Left hindlimb (tissue), 1 donor: ENCODE measurements at regions not wholly inside any gene's neighbourhood (a gene's known extent, or its start where the extent isn't known, plus 50 kb on each side); places are given as distances from the start of the nearest gene placed in this dataset.
"Not testable (repeated sequence)": the region's sequence is repeated elsewhere in the genome, so short reads cannot be mapped to it uniquely, and the experiment has no call there.

ENCODE experiments used
- DNase-seq: peaks from one replicate; pipeline ENCODE4 v3.0.0-alpha.2; 2018

DNA sequence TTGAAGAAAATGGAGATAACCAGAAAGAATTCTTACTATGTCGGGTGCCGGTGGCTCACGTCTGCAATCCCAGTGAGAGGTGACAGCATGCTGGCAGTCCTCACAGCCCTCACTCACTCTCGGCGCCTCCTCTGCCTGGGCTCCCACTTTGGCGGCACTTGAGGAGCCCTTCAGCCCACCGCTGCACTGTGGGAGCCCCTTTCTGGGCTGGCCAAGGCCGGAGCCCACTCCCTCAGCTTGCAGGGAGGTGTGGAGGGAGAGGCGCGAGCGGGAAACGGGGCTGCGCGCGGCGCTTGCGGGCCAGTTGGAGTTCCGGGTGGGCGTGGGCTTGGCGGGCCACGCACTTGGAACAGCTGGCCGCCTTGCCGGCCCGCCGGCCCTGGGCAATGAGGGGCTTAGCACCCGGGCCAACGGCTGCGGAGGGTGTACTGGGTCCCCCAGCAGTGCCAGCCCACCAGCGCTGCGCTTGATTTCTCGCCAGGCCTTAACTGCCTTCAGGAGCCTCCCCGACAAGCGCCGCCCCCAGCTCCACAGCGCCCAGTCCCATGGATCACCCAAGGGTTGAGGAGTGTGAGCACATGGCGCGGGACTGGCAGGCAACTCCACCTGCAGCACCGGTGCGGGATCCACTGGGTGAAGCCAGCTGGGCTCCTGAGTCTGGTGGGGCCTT is 1672.5 kb upstream of the B3GALT2 start:
- not testable (repeated sequence) for DNase-seq

DNA sequence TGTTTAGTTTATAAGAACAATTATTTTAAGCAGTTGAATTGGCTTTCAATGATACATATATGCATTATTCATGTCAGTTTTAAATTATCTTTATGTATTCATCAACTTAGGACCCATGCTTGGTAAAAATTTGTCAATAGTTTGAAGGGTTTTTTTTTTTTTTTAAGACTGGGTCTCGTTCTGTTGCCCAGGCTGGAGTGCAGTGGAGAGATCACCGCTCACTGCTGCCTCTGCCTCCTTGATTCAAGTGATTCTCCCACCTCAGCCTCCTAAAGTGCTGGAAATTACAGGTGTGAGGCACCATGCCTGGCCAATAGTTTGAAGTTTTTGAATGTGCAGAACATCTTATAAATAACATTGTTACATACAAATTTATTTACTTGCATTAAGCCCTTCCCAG is 1671.0 kb upstream of the B3GALT2 start:
- DNase-seq, result no peak

DNA sequence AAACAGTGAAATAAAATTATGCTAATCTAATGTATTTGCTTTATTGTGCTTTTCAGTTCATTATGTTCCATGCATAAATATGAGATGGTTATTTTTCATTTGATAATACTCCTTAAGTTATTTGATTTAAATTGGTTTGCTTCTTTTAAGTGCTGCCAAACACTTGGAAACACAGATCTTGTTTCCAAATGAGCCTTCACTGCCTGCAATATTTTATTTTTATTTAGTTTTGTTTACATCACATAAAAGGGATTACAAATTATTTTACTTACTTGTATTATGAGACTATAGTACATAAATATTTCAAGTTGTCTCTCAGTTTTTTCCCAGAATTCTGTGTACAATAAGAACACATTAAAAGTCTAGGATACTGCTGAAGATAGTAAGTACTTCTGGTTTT is 1662.4 kb upstream of the B3GALT2 start:
- no peak for DNase-seq

DNA sequence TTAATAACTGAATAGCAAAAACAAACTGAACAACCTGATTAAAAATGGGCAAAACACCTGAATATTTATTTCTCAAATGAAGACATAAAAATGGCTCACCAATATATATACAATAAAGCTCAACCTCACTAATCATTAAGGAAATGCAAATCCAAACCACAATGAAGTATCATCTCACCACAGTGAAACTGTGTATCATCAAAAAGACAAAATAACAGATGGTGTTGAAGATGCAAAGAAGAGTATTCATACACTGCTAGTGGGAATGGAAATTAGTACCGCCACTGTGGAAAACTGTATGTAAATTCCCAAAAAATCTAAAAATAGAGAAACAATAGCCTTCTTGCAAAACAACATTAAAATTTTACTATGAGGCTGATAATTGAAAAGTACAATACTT is 1660.1 kb upstream of the B3GALT2 start:
- no peak for DNase-seq

DNA sequence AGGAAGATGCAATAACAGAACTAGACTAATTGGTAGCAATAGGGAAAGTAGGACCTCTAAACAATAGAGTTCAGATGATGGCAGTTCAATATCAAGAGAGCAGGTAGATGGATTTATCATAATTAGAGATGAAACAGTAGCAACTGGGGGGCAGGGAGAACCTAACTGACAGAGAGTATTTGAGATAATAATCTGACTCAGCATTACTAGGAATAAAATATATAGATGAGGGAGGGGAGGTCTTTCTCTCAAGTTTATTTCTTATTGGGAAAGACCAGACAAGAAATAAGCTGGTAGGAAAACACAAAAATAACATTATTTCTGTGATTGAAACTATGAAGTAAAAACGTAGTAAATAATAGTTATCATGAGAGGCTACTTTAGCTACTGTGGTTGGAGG is 1656.7 kb upstream of the B3GALT2 start:
- DNase-seq, result no peak

DNA sequence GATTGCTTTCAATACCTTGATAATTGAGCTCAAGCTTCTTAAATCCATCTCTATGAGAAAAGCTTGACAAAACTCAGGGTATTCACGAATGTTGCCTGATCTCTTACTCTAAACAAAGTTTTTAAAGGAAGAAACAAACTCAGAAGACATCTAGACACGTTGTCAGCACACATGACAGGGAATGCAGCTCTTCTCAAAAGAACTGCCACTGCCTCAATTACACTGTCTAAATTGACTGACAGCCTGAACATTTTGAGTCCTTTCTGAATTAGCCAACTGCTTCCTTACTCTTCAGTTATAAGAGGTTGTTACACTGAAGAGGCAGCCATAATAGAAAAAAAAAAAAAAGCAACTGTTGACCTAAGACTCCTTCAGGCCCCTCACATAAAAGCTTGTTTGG is 1646.7 kb upstream of the B3GALT2 start:
- no peak for DNase-seq

DNA sequence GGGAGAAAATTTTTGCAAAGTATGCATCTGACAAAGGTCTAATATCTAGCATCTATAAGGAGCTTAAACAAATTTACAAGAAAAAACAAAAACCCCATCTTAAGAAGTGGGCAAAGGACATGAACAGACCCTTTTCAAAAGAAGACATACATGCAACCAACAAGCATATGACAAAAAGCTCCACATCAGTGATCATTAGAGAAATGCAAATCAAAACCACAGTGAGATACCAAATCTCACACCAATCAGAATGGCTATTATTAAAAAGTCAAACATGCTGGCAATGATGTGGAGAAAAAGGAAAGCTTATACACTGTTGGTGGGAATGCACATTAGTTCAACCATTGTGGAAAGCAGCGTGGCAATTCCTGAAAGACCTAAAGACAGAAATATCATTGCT is 1645.2 kb upstream of the B3GALT2 start:
- DNase-seq, result not testable (repeated sequence)

DNA sequence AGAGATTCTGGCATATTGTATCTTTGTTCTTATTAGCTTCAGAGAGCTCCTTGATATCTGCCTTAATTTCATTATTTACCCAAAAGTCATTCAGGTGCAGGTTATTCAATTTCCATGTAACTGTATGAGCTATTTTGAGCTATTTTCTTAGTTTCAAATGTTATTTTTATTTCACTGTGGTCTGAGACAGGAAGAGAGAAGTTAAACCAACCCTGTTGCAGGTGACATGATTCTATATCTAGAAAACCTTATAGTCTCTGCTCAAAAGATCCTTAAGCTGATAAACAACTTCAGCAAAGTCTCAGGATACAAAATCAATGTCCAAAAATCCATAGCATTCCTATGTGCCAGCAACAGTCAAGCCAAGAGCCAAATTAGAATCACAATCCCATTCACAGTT is 1644.0 kb upstream of the B3GALT2 start:
- no peak for DNase-seq

DNA sequence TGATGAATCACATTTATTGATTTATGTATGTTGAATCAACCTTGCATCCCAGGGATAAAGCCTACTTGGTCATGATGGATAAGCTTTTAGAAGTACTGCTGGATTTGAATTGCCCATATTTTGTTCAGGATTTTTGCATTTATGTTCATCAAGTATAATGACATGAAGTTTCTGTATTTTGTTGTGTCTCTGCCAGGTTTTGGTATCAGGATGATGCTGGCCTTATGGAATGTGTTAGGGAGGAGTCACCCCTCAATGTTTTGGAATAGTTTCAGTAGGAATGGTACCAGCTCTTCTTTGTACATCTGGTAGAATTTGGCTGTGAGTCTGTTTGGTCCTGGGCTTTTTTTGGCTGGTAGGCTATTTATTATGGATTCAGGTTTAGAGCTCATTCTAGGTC is 1643.1 kb upstream of the B3GALT2 start:
- DNase-seq, result no peak

DNA sequence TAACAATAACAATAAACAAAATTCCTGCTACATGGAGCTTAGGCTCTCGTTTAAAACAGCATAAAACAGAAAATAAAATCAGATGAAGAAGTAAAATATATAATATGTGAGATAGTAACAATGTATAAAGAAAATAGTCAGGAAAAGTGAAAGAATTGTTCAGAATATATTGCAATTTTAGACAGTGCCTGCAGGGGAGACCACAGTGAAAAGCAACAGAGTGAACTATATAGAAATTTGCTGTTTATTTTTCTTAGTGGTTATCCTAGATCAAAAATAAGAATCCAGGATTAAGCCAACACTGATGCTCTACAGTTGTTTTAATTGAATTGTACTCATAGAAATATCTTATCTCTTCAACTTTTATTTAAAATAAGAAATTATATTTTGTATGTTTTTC is 1639.0 kb upstream of the B3GALT2 start:
- DNase-seq, result no peak

DNA sequence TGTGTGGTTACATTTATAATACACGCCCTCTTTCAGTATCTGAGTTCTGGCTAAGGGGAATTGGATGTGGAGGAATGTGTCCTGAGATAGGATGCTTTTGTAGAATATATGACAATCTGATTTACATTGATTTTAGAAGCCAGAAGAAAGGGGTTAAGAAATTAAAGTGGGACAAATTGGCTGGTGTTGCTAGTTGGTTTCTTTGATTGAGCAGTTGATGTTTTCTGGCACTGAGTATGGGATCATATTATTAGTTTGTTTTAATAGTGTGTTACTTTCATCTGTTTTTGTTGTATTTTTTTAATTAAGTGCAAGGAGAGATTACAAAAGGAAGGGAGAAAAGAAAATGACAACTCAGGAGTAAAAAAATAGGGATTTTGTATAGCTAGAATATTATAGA is 1634.7 kb upstream of the B3GALT2 start:
- DNase-seq, result no peak

DNA sequence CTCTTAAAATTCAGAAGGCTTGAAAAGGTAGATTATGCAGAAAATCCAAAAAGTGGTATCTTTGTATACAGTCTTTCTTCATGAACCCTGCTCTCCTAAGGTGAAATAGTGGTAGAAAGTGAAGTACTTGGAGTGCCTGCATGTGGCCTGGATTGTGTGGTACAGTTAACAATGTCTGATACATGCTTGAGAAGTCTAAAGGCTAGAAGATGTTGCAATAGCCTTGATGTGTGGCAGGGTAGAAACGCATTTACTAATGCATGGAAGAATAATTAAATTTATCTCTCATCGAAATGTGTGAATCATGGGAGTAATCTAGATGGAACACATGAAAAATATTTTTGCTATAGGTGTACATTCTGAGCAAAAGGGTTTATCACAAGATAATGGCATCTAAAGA is 1632.3 kb upstream of the B3GALT2 start:
- no peak for DNase-seq

DNA sequence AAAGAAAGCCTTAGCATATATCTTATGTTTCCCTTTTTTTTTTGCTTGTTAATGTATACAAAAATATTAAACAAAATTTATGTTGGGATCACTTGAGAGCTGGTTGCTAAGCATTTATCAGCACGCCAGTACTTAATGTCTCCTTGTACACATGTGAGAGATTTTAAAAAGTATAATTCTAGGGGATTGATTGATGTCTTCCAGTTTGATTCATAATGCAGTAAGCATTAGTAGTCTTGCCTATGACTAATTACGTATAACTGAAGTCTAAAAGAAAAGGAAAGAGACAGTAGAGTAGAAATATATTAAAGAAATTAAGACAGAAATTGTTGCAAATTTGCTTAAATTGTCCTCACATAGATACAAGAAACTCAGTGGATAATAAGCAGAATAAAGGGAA is 1630.4 kb upstream of the B3GALT2 start:
- no peak for DNase-seq

DNA sequence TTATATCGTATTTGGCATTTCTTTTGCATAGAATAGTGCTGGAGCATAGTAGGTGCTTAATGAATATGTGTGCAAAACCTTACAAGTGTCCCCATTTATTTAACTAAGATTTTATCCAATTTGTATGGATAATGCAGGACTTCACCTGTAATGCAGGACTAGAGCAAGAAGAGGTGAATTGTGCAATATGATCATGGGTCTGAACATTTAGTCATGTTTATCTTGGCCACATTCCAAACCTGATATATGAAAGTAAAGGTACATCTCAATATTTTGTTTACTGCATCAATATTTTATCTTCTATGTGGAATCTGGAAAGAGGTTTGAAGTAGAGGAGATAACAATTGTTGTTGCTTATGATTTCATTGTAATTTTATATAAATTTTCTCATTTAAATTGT is 1626.7 kb upstream of the B3GALT2 start:
- no peak for DNase-seq

DNA sequence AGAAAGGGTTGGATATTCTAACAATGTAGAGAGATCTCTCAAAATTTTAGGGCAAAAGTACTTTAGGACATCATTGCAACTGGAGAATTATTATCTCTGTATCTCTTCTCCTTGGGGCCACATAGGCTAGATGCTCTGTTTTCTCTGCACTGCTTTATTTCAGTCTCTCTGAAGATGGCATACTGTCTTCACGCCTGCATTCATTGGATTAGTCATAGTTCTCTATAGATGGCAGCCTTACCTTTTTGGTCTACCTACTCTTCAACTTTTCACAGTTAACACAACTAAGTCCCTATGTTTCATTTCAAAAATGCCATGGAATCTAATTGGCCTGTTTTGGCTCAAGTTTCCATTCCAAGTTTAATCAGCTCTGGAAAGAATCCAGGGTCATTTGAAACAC is 1623.3 kb upstream of the B3GALT2 start:
- no peak for DNase-seq

DNA sequence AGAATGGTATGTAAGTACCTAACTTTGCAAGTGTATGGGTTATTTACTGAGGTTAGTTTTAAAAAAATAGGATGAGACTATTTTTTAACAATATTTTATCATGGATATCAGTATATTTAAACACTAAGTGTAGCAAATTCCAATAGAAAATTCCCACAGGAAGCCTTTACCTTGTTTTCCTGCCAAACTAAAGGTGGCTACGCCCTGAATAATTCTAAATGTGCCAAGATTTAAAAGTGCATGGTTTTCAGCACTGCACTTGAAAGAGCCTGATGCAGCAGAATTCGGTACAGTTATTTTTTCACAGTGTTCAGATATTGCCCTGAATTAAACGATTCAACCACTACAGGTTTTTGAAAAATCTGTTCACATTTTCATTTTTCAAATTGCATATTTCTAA is 1622.8 kb upstream of the B3GALT2 start:
- DNase-seq, result no peak

DNA sequence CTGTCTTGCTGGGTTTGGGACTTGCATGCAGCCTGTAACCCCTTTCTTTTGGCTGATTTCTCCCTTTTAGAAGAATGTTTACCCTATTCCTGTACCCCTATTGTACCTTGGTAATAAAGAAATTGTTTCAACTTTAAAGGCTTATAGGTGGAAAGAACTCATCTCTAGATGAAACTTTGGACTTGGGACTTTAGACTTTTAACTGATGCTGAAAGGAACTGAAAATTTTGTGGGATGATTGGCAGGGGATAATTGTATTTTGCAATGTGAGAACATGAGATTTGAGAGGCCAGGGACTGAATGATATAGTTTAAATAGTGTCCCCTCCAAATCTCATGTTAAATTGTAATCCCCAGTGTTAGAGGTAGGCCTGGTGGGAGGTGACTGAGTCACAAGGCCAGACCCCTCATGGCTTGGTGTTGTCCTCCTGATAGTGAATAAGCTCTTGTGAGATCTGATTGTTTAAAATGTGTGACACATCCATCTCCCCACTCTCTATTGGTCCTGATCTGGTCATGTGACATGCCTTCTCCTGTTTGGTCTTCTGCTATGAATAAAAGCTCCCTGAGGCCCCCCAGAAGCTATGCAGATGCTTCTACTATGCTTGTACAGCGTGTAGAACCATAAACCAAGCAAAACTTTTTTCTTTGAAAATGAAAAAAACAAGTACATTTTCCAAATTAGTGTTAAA is 1621.3 kb upstream of the B3GALT2 start:
- no peak for DNase-seq

DNA sequence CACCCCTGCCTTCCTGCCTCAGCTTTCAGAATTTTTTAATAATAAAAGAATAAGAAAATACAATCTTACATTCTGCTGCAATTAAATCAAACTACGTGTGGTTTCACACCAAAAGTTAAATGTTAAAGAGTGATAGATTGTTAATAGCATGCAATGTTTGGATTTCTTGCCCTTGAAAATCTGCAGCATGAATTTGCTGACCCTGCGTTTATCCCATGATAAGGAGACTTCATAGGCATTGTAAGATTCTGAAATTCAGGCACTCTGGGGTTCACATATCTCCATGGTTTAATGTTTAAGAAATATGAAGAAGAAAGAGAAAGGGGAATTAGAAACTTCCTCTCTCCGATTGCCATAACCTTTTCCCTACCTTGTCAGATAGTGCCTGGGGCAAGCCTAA is 1616.2 kb upstream of the B3GALT2 start:
- no peak for DNase-seq

DNA sequence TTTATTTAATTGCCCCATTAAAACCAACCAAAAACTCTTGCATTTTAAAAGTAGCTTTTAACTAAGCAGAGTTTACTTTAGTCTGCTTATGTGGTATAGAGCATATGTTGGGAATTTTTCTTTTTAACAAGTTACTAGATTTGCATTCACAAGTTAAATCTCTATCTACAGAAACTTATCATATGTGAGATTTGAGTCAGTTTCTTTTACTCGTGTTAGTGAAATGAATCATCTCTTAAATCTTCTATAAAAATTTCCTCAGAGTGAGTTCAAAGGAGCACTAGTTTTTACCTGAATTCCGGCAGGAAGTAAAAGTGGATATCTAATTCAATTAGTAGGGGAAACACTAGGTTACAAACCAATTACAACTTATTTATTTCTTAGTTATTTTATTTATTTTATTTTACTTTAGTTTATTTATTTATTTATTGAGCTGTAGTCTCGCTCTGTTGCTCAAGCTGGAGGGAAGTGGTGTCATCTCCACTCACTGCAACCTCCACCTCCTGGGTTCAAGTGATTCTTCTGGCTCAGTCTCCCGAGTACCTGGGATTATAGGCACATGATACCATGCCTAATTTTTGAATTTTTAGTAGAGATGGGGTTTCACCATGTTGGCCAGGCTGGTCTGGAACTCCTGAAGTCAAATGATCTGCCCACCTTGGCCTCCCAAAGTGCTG is 1609.6 kb upstream of the B3GALT2 start:
- DNase-seq, result no peak

DNA sequence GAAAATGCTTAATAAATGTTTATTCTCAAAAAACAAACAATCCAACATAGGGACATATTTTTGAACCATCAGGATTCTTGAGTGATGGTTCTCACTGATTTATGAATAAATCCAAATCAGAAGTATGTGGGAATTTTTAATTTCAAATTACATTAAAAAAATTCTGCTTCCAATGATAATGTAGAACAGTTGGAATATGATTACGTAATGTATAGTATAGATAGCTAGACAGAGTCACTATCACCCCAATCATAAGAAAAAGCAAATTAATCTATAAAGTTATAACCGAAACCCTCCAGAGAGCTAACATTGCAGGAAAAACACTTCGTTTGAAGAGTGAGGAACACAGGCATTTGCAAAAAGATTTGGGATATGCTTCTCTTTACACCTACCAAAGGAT is 1600.6 kb upstream of the B3GALT2 start:
- no peak for DNase-seq

DNA sequence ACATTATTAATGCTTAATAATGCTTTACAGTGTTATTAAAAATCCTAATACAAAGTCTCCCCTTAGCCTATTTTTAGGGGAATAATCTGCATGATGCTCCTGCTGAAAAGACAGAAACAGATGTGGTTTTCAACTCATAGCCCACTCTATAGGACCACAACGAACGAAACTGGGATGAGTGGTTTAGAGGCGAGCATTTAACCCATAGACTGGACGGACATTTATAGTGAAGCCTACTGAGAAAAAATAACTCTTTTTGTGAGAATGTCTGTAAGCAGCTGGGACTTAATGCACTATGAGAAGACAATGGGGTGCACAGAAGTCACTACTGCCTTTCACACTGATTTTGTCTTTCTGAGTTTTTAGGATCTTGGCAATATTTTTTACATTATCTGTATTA is 1599.6 kb upstream of the B3GALT2 start:
- DNase-seq, result no peak

DNA sequence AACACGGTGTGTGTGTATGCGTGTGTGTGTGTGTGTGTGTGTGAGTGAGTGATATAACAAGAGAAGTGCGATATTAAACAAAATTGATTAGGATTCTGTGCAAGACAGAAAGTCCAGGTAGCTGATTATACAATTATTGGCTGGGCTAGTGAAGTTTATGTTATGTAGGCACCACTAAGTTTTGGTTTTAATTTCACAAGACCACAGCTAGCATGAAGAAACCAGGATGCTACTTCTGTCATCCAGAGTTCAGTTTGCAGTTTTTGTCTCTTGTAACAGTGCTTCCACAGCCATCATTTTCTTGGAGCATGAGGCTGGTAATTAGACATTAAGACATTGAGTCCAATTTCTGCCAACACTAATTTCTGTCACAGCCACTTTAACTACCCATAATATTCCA is 1590.2 kb upstream of the B3GALT2 start:
- no peak for DNase-seq

DNA sequence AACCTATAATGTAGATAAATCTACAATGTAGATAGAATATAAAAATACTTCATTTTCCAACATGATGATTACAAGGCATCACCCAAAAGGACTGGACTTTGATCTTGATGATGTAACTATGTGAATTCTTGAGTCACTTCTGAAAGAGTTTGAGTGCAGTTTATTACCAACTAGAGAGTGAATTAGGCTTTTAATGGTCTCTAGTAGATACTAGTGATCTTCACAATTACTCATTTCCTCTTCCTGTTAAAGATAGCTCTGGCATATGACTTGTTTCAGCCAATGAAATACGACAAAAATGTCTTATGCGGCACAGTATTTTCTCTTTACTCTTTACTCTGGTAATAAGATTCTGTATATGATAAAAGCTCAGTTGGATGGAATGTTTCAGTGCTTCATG is 1588.1 kb upstream of the B3GALT2 start:
- no peak for DNase-seq

DNA sequence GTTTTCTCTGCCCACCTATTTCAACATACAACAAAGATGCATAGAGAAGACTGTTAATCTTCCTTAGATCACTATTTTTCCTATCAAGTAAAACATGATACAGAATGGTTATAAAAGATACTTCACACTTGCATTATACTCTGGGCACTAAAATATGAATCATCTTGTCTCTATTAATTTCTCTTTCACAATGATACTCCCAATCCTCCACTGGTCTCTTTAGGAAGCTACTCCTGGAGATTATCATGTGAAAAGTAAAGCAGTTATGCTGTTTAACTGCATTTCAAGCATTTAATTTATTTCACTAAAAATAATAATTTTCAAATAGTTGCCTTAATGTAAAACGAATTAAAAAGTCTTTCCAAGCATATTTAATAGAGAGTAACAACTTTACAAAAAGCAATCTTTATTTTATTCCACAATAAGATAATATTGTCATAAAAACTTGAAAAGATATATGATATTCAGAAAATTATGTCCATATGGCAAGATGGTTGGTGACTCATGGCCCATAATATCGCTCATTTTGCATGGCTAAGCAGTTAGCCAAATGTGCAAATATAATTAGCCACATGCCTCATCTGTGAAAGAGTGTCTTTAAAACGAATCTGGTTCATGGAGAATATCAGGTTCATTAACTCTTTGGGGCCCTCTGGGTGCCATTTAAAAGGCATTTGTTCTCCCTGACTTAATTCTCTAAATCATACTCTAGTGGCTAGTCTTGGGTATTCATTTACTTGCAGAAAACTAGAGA is 1569.0 kb upstream of the B3GALT2 start:
- DNase-seq, result no peak
